DND-41 (cell line): ENCODE measurements at regions not wholly inside any gene's neighbourhood (a gene's known extent, or its start where the extent isn't known, plus 50 kb on each side); places are given as distances from the start of the nearest gene placed in this dataset.

Experiments used
- ATAC-seq: fragments of 200-7000 bp; cut with Tn5 transposase; 3 replicates; pipeline ENCODE4 v1.9.1; 2021; ENCODE audit warnings: low read depth; ENCODE audit not compliant: insufficient read depth
- DNase-seq: peaks from one replicate; pipeline ENCODE4 v3.0.0-alpha.2; 2020
- H2AFZ ChIP-seq: 2 replicates; pipeline ENCODE4 v1.6.0; 2012; ENCODE audit warnings: low read depth, low read length
- H3K27ac ChIP-seq: 2 replicates; pipeline ENCODE4 v1.5.1; 2012; ENCODE audit warnings: low read length, inconsistent platforms
- H3K27me3 ChIP-seq: fragments of 200-600 bp; sonication (generic); 2 replicates; pipeline ENCODE4 v1.6.0; 2012; ENCODE audit warnings: low read length, mild to moderate bottlenecking, inconsistent platforms; ENCODE audit not compliant: insufficient read depth, poor library complexity
- H3K36me3 ChIP-seq: 2 replicates; pipeline ENCODE4 v1.5.1; 2012; ENCODE audit warnings: low read length, inconsistent platforms; ENCODE audit not compliant: insufficient read depth
- H3K4me1 ChIP-seq: 2 replicates; pipeline ENCODE4 v1.5.1; 2012; ENCODE audit warnings: mild to moderate bottlenecking, low read length; ENCODE audit not compliant: insufficient read depth
- H3K4me2 ChIP-seq: 2 replicates; pipeline ENCODE4 v1.6.0; 2012; ENCODE audit warnings: mild to moderate bottlenecking, moderate library complexity, low read length, inconsistent platforms; ENCODE audit not compliant: insufficient read depth
- H3K4me3 ChIP-seq, 2 experiments: fragments of 200-600 bp in 1 of 2; shearing (Covaris generic) in 1 of 2; 2 replicates each; pipeline ENCODE4 v1.5.1; 2012 to 2016; ENCODE audit warnings: inconsistent platforms in 2 of 2, low read length in 2 of 2, mild to moderate bottlenecking in 2 of 2, low read depth in 1 of 2, moderate library complexity in 1 of 2
- H3K79me2 ChIP-seq: 2 replicates; pipeline ENCODE4 v1.6.0; 2012; ENCODE audit warnings: low read length, inconsistent platforms; ENCODE audit not compliant: insufficient read depth
- H3K9ac ChIP-seq: 2 replicates; pipeline ENCODE4 v1.6.0; 2012; ENCODE audit warnings: low read depth, mild to moderate bottlenecking, inconsistent platforms, low read length, moderate library complexity
- H3K9me3 ChIP-seq: 2 replicates; pipeline ENCODE4 v1.5.1; 2012; ENCODE audit warnings: low read length, moderate library complexity, mild to moderate bottlenecking, inconsistent platforms; ENCODE audit not compliant: insufficient read depth, severe bottlenecking
- H4K20me1 ChIP-seq: 2 replicates; pipeline ENCODE4 v1.6.0; 2012; ENCODE audit warnings: low read length; ENCODE audit not compliant: insufficient read depth
- CTCF ChIP-seq: IDR thresholded peaks from 2 replicates; pipeline ENCODE4 v1.5.1; 2012; ENCODE audit warnings: borderline replicate concordance, low read length, moderate library complexity, mild to moderate bottlenecking; ENCODE audit not compliant: poor library complexity, severe bottlenecking; ENCODE audit errors: extremely low read depth
- EZH2 ChIP-seq: IDR thresholded peaks from 3 replicates; pipeline ENCODE4 v1.6.1; 2012; ENCODE audit warnings: borderline replicate concordance, low read depth, mild to moderate bottlenecking, moderate library complexity, low read length, inconsistent platforms; ENCODE audit not compliant: severe bottlenecking

DNA sequence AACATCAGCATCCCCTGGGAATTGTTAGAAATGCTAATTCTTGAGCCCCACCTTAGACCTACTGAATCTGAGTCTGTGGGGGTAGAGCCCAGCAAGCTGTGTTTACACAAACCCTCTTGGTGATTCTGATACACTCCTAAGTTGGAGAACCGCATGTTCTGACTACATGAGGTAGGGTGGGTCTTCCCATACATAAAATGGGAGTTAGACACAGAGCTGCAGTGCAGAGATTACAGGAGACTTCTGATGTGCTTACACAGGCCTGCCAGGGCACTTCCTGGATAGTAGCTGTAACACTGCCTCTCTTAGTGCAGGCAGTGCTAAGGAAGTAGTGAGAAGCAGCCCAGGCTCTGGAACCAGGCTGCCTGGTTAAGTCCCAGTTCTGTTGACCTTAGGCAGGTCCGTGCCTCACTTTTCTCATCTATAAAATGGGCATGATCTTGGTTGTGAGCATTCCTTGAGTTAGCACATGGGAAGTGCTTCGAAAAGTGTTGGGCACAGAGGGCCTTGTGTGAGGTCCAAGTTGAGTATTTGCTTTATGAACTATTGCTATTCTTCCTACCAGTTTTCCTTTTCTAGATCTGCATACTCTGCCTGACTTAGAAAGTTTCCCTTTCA lies 67.3 kb downstream of the GLI2 start:
- Histone ChIP-seq H3K4me1 (no peaks in the 10 kb centered on the region), H3K27me3 (no peaks in the 10 kb centered on the region), H3K9ac (no peak overlapping the region), H2AFZ (no peak overlapping the region), H3K27ac (no peak overlapping the region), H3K36me3 (no peaks in the 10 kb centered on the region), H3K79me2 (no peaks in the 10 kb centered on the region), H3K4me2 (no peak overlapping the region), H4K20me1 (0 out of 2 replicates have a peak, but pooled peaks cover 3% of the 10 kb centered on the region), H3K4me3 (no peak overlapping the region), H3K9me3 (no peaks in the 10 kb centered on the region)
- ATAC-seq = no peak
- DNase-seq = no peak
- TF ChIP-seq EZH2 (no peak), CTCF (no peak)

- Histone ChIP-seq H3K79me2 (no peaks in the 10 kb centered on the region), H2AFZ (no peak overlapping the region), H3K9me3 (no peaks in the 10 kb centered on the region), H3K4me1 (no peaks in the 10 kb centered on the region), H3K27me3 (no peaks in the 10 kb centered on the region), H3K4me3 (no peak overlapping the region), H3K27ac (no peak overlapping the region), H3K4me2 (no peak overlapping the region), H3K36me3 (no peaks in the 10 kb centered on the region), H4K20me1 (0 out of 2 replicates have a peak, but pooled peaks cover 3% of the 10 kb centered on the region), H3K9ac (no peak overlapping the region)
- DNase-seq (no peak), ATAC-seq (no peak)
- TF ChIP-seq CTCF = no peak
- no peak for TF ChIP-seq EZH2
These were observed 68.2 kb downstream of the GLI2 start for GRCh38 chr2:120803764-120804335.

- no peaks in the 10 kb centered on the region for H3K36me3 ChIP-seq
- H4K20me1 ChIP-seq = 0 out of 2 replicates have a peak, but pooled peaks cover 3% of the 10 kb centered on the region
- TF ChIP-seq CTCF (no peak), EZH2 (no peak)
- H3K4me2 ChIP-seq = no peak overlapping the region
- H3K4me3 ChIP-seq = no peak overlapping the region
- H3K4me1 ChIP-seq = no peaks in the 10 kb centered on the region
- H3K27me3 ChIP-seq = no peaks in the 10 kb centered on the region
- H3K79me2 ChIP-seq = no peaks in the 10 kb centered on the region
- H3K9me3 ChIP-seq = no peaks in the 10 kb centered on the region
- no peak for DNase-seq
- H3K9ac ChIP-seq = no peak overlapping the region
- H2AFZ ChIP-seq = no peak overlapping the region
- no peak overlapping the region for H3K27ac ChIP-seq
- ATAC-seq = no peak
These were observed 68.8 kb downstream of the GLI2 start for GRCh38 chr2:120804459-120804858.
